HEK293 (cell line): ENCODE measurements at regions not wholly inside any gene's neighbourhood (a gene's known extent, or its start where the extent isn't known, plus 50 kb on each side); places are given as distances from the start of the nearest gene placed in this dataset.

Source experiments
- ZNF394 ChIP-seq: fragments of 450-650 bp; formaldehyde crosslinking; IDR thresholded peaks from 2 replicates; pipeline ENCODE4 v1.5.1; 2016; ENCODE audit warnings: missing biosample characterization, missing genetic modification characterization, mild to moderate bottlenecking, moderate library complexity, borderline replicate concordance
- TF ChIP-seq, protein P1 (sequence below): fragments of 450-650 bp; formaldehyde crosslinking; IDR thresholded peaks from 2 replicates; pipeline ENCODE4 v1.5.1; 2016; ENCODE audit warnings: missing biosample characterization, missing genetic modification characterization

DNA sequence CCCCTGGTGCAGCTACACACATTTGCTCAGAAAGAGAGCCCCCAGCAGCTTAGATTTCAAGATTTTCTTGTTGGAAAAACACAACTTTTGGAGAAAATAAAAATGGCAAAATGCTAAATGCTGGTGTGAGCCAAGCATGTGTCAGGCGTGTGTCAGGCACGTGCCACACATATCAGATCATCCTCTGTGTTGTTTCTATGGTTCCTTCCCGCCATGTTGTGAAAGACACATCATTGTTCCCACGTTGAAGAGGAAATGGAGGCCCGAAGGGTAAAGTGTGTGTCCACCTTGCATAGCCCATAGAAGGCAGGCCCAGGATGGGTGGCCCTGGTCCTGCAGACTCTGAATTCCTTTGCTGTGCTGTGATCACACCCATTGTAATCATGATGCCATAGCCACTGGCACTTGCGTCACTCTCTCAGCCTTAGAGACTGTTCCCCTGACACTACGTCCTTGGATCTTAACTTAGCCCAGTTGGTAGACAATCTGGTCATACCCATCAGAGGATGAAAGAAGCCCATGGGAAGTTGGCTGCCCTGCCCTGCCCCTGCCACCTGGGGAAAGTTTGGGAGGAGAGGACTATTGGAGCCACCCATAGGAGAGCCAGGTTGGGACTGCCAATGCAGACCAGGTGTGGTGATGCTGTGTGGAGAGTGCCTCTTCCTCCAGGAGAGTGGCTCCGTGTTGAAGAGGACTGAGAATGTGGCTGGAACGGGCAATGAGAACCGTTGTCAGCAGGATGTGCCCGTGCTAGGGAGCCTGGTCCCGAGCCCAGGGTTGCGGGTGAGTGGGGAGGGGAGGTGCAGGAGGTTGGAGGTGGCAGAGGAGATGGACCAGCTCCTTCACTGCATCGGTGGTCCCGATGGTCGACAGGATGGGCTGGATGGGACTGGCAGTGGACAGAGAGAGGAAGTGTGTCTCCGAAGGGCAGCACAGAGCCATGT, 65.6 kb upstream of the IGFBP3 start:
- TF ChIP-seq, protein P1, sequence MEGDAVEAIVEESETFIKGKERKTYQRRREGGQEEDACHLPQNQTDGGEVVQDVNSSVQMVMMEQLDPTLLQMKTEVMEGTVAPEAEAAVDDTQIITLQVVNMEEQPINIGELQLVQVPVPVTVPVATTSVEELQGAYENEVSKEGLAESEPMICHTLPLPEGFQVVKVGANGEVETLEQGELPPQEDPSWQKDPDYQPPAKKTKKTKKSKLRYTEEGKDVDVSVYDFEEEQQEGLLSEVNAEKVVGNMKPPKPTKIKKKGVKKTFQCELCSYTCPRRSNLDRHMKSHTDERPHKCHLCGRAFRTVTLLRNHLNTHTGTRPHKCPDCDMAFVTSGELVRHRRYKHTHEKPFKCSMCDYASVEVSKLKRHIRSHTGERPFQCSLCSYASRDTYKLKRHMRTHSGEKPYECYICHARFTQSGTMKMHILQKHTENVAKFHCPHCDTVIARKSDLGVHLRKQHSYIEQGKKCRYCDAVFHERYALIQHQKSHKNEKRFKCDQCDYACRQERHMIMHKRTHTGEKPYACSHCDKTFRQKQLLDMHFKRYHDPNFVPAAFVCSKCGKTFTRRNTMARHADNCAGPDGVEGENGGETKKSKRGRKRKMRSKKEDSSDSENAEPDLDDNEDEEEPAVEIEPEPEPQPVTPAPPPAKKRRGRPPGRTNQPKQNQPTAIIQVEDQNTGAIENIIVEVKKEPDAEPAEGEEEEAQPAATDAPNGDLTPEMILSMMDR (tag by site-specific recombination): no peak
- no peak for TF ChIP-seq ZNF394 (tag by site-specific recombination)
